SJCRH30 (cell line): ENCODE measurements at regions not wholly inside any gene's neighbourhood (a gene's known extent, or its start where the extent isn't known, plus 50 kb on each side); places are given as distances from the start of the nearest gene placed in this dataset.
"Not testable (repeated sequence)": the region's sequence is repeated elsewhere in the genome, so short reads cannot be mapped to it uniquely, and the experiment has no call there.

Experiments used
- DNase-seq, 2 experiments: peaks; one replicate each; pipeline ENCODE4 v3.0.0-alpha.2; 2015 to 2020
- H3K27ac ChIP-seq: fragments of 250-450 bp; sonication (Bioruptor Pico); 2 replicates; pipeline ENCODE4 v1.5.1; 2020; ENCODE audit warnings: mild to moderate bottlenecking, moderate library complexity
- H3K27me3 ChIP-seq: fragments of 250-450 bp; sonication (Bioruptor Pico); 2 replicates; pipeline ENCODE4 v1.5.1; 2020; ENCODE audit warnings: mild to moderate bottlenecking, moderate library complexity
- H3K36me3 ChIP-seq: fragments of 250-450 bp; sonication (Bioruptor Pico); 2 replicates; pipeline ENCODE4 v1.5.1; 2020; ENCODE audit warnings: mild to moderate bottlenecking, moderate library complexity
- H3K4me1 ChIP-seq: fragments of 250-450 bp; sonication (Bioruptor Pico); 2 replicates; pipeline ENCODE4 v1.5.1; 2020; ENCODE audit warnings: mild to moderate bottlenecking, moderate library complexity
- H3K4me3 ChIP-seq: fragments of 250-450 bp; sonication (Bioruptor Pico); 2 replicates; pipeline ENCODE4 v1.5.1; 2020; ENCODE audit warnings: mild to moderate bottlenecking, moderate library complexity
- H3K9me3 ChIP-seq: fragments of 250-450 bp; sonication (Bioruptor Pico); replicated peaks from 2 replicates; pipeline ENCODE4 v1.5.1; 2020; ENCODE audit warnings: mild to moderate bottlenecking, moderate library complexity

DNA sequence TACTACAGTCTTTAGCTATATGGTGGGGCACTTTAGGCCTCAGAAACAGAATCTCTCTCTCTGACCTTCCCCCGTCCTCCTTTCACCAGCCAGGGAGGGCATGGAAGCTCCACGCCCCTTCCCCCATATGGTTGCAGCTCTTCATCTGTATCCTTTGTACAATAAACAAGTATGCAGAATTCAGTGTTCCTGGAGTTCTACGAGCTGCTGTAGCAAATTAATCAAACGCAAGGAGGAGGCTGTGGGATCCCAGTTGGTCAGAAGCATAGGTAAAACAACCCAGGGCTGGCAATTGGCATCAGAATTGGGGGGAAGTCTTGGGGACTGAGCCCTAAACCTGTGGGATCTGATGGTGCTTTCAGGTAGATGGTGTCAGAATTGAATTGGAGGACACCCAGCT, 163.7 kb upstream of the NLRP1 start:
- DNase-seq = no peak

DNA sequence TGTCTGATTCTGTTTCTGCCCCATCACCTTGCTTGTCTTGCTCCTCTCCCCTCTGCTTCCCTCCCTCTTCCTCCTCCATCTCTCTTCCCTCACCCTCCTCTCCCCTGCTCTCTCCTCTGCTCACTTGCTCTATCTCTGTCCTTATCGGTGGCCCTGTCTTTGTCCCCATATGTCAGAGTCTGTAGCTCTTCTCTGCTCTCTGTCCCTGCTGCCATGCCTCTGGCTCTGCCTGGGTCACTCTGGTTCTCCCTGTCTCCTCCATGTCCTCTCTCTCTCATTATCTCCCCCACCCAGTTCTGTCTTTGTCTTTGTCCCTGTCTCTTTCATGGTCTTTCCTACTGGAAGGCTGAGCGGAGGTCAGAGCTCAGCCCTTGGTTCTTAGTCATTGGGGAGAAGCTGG, 169.1 kb upstream of the NLRP1 start:
- no peaks in the 10 kb centered on the region for H3K9me3 ChIP-seq
- no peak overlapping the region for H3K27ac ChIP-seq
- no peaks in the 10 kb centered on the region for H3K4me1 ChIP-seq
- no peaks in the 10 kb centered on the region for H3K36me3 ChIP-seq
- DNase-seq = no peak
- no peaks in the 10 kb centered on the region for H3K27me3 ChIP-seq
- H3K4me3 ChIP-seq = no peak overlapping the region

More for the DNA sequence above, 163.7 kb upstream of the NLRP1 start:
- Histone ChIP-seq H3K9me3 (no peaks in the 10 kb centered on the region), H3K36me3 (no peaks in the 10 kb centered on the region), H3K27me3 (no peaks in the 10 kb centered on the region), H3K4me3 (no peak overlapping the region), H3K27ac (no peak overlapping the region), H3K4me1 (no peaks in the 10 kb centered on the region)

- no peaks in the 10 kb centered on the region for H3K36me3 ChIP-seq
- no peaks in the 10 kb centered on the region for H3K9me3 ChIP-seq
- no peaks in the 10 kb centered on the region for H3K4me1 ChIP-seq
- no peak for DNase-seq
- no peaks in the 10 kb centered on the region for H3K27me3 ChIP-seq
- no peak overlapping the region for H3K4me3 ChIP-seq
- H3K27ac ChIP-seq = no peak overlapping the region
Observed at GRCh38 chr17:5757314-5757907, 173.1 kb upstream of the NLRP1 start.

- Histone ChIP-seq H3K36me3 (no peaks in the 10 kb centered on the region), H3K4me3 (no peak overlapping the region), H3K9me3 (no peaks in the 10 kb centered on the region), H3K27ac (no peak overlapping the region), H3K27me3 (no peaks in the 10 kb centered on the region), H3K4me1 (no peaks in the 10 kb centered on the region)
- peak; percentile 23 to 24 for DNase-seq
Observed at GRCh38 chr17:5758651-5759050, 174.3 kb upstream of the NLRP1 start.

GRCh38 chr17:5759501-5759925, 175.2 kb upstream of the NLRP1 start:
- no peaks in the 10 kb centered on the region for H3K9me3 ChIP-seq
- H3K36me3 ChIP-seq = no peaks in the 10 kb centered on the region
- no peak overlapping the region for H3K4me3 ChIP-seq
- H3K27ac ChIP-seq = no peak overlapping the region
- no peaks in the 10 kb centered on the region for H3K4me1 ChIP-seq
- no peaks in the 10 kb centered on the region for H3K27me3 ChIP-seq
- no peak for DNase-seq

- no peak overlapping the region for H3K27ac ChIP-seq
- no peak overlapping the region for H3K4me3 ChIP-seq
- H3K4me1 ChIP-seq = no peaks in the 10 kb centered on the region
- H3K36me3 ChIP-seq = no peaks in the 10 kb centered on the region
- H3K27me3 ChIP-seq = no peaks in the 10 kb centered on the region
- DNase-seq = no peak
- no peaks in the 10 kb centered on the region for H3K9me3 ChIP-seq
Observed at GRCh38 chr17:5762191-5762590, 177.9 kb upstream of the NLRP1 start.

- no peak overlapping the region for H3K4me3 ChIP-seq
- no peaks in the 10 kb centered on the region for H3K4me1 ChIP-seq
- no peaks in the 10 kb centered on the region for H3K36me3 ChIP-seq
- no peak overlapping the region for H3K27ac ChIP-seq
- H3K9me3 ChIP-seq = no peaks in the 10 kb centered on the region
- DNase-seq = no peak
- no peaks in the 10 kb centered on the region for H3K27me3 ChIP-seq
Observed at GRCh38 chr17:5763595-5764306, 179.4 kb upstream of the NLRP1 start.

- Histone ChIP-seq H3K27me3 (no peaks in the 10 kb centered on the region), H3K36me3 (no peaks in the 10 kb centered on the region), H3K27ac (peak overlapping the region; percentile 97)
Observed at GRCh38 chr17:5769593-5770354, 185.5 kb upstream of the NLRP1 start.

GRCh38 chr17:5770441-5771270, 186.3 kb upstream of the NLRP1 start:
- Histone ChIP-seq H3K9me3 (no peaks in the 10 kb centered on the region), H3K4me3 (peak overlapping the region; percentile 62), H3K27me3 (no peaks in the 10 kb centered on the region), H3K27ac (peak overlapping the region; percentile 97), H3K36me3 (peaks cover 6% of the 10 kb centered on the region; the same call in 1 of the 2 replicates), H3K4me1 (peaks cover 6% of the 10 kb centered on the region; the same call in 1 of the 2 replicates)
- DNase-seq = peak; percentile 63 to 65

More at GRCh38 chr17:5769593-5770354, 185.5 kb upstream of the NLRP1 start:
- DNase-seq = peak; percentile 85 to 89
- H3K4me1 ChIP-seq = peaks cover 6% of the 10 kb centered on the region; the same call in 1 of the 2 replicates
- peak overlapping the region; percentile 62 for H3K4me3 ChIP-seq
- H3K9me3 ChIP-seq = no peaks in the 10 kb centered on the region

DNA sequence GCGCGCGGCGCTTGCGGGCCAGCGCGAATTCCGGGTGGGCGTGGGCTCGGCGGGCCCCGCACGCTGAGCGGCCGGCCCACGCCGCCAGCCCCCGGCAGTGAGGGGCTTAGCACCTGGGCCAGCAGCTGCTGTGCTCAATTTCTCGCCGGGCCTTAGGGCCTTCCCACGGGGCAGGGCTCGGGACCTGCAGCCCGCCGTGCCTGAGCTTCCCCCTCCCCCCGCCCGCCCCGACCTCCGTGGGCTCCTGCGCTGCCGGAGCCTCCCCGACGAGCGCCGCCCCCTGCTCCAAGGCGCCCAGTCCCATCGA, 186.9 kb upstream of the NLRP1 start:
- peak; percentile 67 to 69 for DNase-seq
- Histone ChIP-seq H3K27ac (peak overlapping the region; percentile 97), H3K4me3 (peak overlapping the region; percentile 62), H3K4me1 (peaks cover 10% of the 10 kb centered on the region)
- H3K36me3 ChIP-seq, H3K27me3 ChIP-seq, H3K9me3 ChIP-seq: not testable (repeated sequence)

DNA sequence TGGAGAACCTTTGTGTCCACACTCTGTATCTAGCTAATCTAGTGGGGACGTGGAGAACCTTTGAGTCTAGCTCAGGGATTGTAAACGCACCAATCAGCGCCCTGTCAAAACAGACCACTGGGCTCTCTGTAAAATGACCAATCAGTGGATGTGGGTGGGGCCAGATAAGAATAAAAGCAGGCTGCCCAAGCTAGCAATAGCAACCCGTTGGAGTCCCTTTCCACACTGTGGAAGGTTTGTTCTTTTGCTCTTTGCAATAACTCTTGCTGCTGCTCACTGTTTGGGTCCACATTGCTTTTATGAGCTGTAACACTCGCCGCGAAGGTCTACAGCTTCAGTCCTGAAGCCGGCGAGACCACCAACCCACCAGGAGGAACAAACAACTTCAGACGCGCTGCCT, 187.7 kb upstream of the NLRP1 start:
- Histone ChIP-seq H3K4me3 (peak overlapping the region; percentile 62), H3K27ac (peak overlapping the region; percentile 97), H3K4me1 (peaks cover 10% of the 10 kb centered on the region)
- H3K27me3 ChIP-seq, H3K36me3 ChIP-seq, H3K9me3 ChIP-seq: not testable (repeated sequence)
- peak; percentile 69 to 83 for DNase-seq

DNA sequence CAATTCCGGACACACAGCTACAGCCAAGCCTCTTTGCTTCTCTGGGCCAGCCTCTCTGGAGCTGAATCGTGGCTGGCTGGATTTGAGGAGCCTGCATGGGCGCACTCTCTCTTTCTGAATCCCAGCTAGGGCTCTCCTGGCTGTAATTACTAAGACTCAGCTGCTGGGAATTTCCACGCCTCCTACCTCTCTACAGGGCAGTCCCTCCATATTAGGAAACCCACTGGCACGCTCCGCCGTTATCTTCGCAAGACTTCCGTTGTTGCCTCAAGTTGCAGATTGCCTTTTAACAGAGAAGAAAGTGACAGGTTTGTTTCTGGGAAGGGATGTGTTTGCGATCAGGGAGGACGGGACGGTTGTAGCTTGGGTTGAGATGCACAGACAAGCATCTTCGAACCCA, 188.4 kb upstream of the NLRP1 start:
- no peaks in the 10 kb centered on the region for H3K9me3 ChIP-seq
- peaks cover 10% of the 10 kb centered on the region for H3K4me1 ChIP-seq
- H3K27ac ChIP-seq = peak overlapping the region; percentile 97
- peaks cover 10% of the 10 kb centered on the region for H3K36me3 ChIP-seq
- no peaks in the 10 kb centered on the region for H3K27me3 ChIP-seq
- DNase-seq = peak; percentile 46 to 60
- peak overlapping the region; percentile 62 for H3K4me3 ChIP-seq

- no peak overlapping the region; the same call in 1 of the 2 replicates for H3K27ac ChIP-seq
- H3K9me3 ChIP-seq = no peaks in the 10 kb centered on the region
- peaks cover 10% of the 10 kb centered on the region for H3K4me1 ChIP-seq
- peaks cover 10% of the 10 kb centered on the region for H3K36me3 ChIP-seq
- peak overlapping the region; percentile 62 for H3K4me3 ChIP-seq
- DNase-seq = peak in 1 of 2 experiments; percentile 30
- no peaks in the 10 kb centered on the region for H3K27me3 ChIP-seq
Observed at GRCh38 chr17:5773816-5774360, 189.6 kb upstream of the NLRP1 start.

- DNase-seq = peak in 1 of 2 experiments; percentile 21
- H3K27ac ChIP-seq = no peak overlapping the region
- peak overlapping the region; percentile 33 for H3K4me3 ChIP-seq
- peaks cover 4% of the 10 kb centered on the region; the same call in 1 of the 2 replicates for H3K4me1 ChIP-seq
- H3K9me3 ChIP-seq = no peaks in the 10 kb centered on the region
- no peaks in the 10 kb centered on the region for H3K27me3 ChIP-seq
- peaks cover 10% of the 10 kb centered on the region for H3K36me3 ChIP-seq
Observed at GRCh38 chr17:5775098-5775497, 190.8 kb upstream of the NLRP1 start.
